ENCODE measurements at regions not wholly inside any gene's neighbourhood (a gene's known extent, or its start where the extent isn't known, plus 50 kb on each side); places are given as distances from the start of the nearest gene placed in this dataset.

DNA sequence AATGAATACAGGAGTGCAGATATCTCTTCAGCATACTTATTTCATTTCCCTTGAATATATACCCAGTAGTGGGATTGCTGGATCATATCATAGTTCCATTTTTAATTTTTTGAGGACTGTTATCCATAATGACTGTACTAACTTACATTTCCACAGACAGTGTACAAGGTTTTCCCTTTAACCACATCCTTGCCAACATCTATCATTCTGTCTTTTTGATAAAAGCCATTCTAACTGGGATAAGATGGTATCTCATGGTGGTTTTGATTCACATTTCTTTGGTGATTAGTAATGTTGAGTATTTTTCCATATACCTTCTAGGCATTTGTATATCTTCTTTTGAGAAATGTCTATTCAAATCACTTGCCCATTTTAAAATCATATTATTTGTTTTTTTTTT is 325.2 kb downstream of the CYP26B1 start:
- TF ChIP-seq, protein P1, sequence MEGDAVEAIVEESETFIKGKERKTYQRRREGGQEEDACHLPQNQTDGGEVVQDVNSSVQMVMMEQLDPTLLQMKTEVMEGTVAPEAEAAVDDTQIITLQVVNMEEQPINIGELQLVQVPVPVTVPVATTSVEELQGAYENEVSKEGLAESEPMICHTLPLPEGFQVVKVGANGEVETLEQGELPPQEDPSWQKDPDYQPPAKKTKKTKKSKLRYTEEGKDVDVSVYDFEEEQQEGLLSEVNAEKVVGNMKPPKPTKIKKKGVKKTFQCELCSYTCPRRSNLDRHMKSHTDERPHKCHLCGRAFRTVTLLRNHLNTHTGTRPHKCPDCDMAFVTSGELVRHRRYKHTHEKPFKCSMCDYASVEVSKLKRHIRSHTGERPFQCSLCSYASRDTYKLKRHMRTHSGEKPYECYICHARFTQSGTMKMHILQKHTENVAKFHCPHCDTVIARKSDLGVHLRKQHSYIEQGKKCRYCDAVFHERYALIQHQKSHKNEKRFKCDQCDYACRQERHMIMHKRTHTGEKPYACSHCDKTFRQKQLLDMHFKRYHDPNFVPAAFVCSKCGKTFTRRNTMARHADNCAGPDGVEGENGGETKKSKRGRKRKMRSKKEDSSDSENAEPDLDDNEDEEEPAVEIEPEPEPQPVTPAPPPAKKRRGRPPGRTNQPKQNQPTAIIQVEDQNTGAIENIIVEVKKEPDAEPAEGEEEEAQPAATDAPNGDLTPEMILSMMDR (IDR thresholded peaks at IDR 0.05; ENCODE audit: poor library complexity) = no peak
- TF ChIP-seq EZH2phosphoT487 (IDR thresholded peaks at IDR 0.05; ENCODE audit: low read depth, severe bottlenecking, unreplicated experiment) (no peak), EZH2 (IDR thresholded peaks at IDR 0.05; ENCODE audit: borderline replicate concordance) (no peak)

Measured in hepatocyte (in vitro differentiated cells).